Esophagus squamous epithelium (tissue), 4 donors: ENCODE measurements at regions not wholly inside any gene's neighbourhood (a gene's known extent, or its start where the extent isn't known, plus 50 kb on each side); places are given as distances from the start of the nearest gene placed in this dataset.

ENCODE experiments used
- POLR2A ChIP-seq, 4 donors: fragments of 450-650 bp; IDR thresholded peaks; one replicate each; pipeline ENCODE4 v1.6.1; 2017; ENCODE audit warnings: antibody characterized with exemption in 4 of 4, mild to moderate bottlenecking in 4 of 4, moderate library complexity in 3 of 4
- TF ChIP-seq, protein P1 (sequence below), 6 experiments: fragments of 450-650 bp in 4 of 6; fragments of 200-600 bp in 2 of 6; sonication (generic) in 2 of 6; IDR thresholded peaks; one replicate each; pipeline ENCODE4 v1.5.1; 2016 to 2019; ENCODE audit warnings: antibody characterized with exemption in 6 of 6, mild to moderate bottlenecking in 4 of 6, moderate library complexity in 4 of 6

DNA sequence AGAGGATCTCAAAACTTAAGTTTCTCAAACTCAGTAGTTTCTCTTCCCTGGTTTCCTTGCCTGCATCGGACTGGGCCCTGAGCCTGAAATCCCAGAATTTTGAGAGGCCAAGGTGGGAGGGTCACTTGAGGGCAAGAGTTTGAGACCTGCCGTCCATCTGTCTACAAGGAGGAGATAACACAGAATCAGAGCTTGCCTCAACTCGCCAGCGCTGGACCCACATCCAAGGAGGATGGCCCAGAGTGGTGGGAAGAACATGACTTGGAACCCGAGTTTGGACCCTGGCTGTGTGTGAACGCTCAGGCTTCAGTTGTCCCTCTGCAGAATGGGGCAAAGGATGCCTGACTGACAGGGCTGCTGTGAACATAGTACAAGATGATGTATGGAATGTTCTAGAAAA lies 80.1 kb downstream of the MCFD2 start:
- TF ChIP-seq, protein P1, sequence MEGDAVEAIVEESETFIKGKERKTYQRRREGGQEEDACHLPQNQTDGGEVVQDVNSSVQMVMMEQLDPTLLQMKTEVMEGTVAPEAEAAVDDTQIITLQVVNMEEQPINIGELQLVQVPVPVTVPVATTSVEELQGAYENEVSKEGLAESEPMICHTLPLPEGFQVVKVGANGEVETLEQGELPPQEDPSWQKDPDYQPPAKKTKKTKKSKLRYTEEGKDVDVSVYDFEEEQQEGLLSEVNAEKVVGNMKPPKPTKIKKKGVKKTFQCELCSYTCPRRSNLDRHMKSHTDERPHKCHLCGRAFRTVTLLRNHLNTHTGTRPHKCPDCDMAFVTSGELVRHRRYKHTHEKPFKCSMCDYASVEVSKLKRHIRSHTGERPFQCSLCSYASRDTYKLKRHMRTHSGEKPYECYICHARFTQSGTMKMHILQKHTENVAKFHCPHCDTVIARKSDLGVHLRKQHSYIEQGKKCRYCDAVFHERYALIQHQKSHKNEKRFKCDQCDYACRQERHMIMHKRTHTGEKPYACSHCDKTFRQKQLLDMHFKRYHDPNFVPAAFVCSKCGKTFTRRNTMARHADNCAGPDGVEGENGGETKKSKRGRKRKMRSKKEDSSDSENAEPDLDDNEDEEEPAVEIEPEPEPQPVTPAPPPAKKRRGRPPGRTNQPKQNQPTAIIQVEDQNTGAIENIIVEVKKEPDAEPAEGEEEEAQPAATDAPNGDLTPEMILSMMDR (IDR thresholded peaks at IDR 0.05) = no peak
- TF ChIP-seq POLR2A (IDR thresholded peaks at IDR 0.05) = no peak
